ENCODE measurements at regions not wholly inside any gene's neighbourhood (a gene's known extent, or its start where the extent isn't known, plus 50 kb on each side); places are given as distances from the start of the nearest gene placed in this dataset.
"Not testable (repeated sequence)": the region's sequence is repeated elsewhere in the genome, so short reads cannot be mapped to it uniquely, and the experiment has no call there.

DNA sequence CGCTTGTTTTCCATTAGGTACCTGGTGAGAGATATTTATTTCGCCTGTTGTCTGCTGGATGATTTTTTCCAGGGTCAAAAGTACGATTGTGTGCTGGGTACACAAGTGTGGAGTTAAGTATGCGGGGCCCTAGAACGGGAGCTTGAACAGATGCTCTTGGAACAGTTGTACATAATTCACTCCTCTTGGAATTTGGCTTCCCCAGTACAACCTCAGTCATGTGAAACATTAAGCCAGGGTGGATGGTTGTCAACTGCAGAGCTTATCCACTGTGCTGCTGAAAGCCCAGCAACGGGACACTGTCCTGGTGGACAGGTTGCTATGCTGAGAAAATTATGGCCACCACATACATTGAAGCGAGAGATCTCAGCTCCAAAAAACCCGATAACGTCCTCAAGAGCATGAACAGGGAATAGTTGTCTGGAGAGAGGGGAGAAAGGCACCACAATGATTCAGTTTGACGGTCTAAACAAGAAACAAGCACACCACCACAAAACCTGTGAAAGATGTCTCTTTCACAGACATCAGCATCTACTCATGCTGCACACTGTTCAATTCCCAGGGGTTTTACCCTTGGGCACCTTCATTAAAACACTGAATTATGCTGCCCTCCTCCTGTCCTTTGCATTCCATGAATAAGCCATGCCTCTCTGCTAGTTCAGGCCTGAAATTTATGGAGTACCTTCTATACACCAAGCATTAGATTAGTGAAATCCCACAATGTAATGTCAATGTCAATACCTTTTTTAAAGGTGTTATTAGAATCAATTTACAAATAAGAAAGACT lies 176.8 kb upstream of the TRIB2 start:
- no peak for DNase-seq (ENCODE audit: low read depth in 2 of 2)

DNA sequence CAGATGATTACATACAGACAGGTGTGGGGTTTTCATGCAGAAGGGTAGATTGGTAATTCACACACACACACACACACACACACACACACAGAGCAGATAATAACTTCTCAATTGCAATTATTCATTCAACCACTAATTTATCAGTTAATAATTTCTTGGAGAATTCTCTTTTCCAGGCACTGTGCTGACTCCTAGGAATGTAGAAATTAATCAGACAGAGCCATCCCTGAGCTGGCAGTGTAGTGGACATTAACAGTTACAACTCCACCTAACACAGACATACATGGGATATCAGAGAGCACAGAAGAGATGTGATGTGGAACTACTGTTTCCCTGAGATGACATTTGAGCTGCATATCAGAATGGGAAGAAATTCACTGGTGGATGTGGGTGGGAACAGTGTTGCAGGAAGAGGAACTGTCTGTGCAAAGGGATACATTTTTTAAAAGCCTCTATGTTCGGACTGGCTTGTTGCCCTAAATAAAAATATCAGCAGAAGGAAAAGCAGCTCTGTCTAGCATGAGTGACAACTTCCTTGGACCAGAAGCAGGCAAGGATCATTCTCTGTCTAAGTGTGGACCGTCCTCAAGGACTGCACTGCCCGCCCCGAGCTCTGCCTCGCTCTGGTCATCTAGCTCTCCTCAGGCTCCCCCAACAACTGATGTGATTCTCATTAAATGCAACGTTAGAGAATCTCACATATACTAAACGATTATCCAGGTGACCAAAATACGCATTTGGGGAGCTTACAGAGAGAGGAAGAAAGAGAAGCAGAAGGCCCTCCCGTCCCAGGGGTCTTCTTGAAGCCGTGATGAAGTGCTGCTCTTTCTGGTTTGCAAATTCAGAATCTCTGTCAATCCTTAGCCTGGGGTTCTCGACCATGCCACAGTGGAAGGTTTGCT lies 173.4 kb upstream of the TRIB2 start:
- DNase-seq (ENCODE audit: low read depth in 2 of 2) = no peak

DNA sequence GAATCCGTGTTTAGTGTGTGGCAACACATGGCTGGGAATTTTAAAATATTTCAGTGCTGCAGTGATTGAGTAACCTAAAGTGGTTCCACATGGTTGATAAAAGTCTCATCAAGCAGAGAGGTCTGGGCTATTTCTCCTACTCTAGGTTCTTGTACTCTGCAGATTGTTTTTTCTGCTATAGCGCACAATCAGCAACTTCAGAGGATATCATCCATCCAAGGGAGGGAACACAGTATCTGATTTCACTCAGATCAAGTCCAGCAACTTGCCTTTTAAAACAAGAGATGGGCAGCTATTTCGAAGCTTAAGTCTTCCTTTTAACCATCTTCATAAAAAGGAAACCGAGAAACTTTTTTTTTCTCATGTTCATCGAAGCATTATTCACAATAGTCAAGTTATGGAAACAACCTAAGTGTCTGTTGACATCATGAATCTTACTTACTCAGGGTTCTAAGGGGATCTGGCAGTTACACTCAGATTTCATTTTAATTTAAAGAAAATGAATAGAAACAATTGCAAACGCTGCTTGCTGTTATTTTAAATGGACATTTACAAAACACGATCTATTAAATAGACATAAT lies 172.7 kb upstream of the TRIB2 start:
- DNase-seq (ENCODE audit: low read depth in 2 of 2) = no peak

DNA sequence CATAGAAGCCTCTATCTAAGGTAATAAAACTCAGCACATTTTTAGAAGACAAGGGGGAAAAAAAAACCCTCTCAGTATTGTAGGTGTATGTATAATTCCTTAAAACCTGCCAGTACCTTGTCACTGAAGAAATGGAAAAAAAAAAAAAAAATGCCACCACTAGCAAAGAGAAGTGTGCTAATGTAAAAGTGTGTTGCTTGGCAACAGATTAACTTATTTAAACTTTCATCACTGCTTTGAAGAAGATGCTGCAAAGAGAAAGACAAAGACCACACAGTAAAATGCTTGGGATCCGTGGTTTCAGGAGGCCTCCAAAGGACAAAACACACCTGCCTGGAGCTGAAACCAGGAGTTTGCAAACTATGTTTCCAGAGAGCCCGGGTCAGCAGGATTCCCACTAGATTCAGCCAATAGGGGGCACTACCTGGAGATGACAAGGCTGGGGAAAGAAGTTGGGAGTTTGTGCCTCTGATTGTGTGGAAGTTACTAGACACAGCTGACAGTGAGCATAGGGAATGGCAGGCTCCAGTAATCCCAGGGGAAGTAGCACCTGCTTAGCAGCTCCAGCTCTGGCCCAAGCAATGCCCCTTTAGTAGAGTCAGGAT lies 169.1 kb upstream of the TRIB2 start:
- DNase-seq (ENCODE audit: low read depth in 2 of 2) = no peak

DNA sequence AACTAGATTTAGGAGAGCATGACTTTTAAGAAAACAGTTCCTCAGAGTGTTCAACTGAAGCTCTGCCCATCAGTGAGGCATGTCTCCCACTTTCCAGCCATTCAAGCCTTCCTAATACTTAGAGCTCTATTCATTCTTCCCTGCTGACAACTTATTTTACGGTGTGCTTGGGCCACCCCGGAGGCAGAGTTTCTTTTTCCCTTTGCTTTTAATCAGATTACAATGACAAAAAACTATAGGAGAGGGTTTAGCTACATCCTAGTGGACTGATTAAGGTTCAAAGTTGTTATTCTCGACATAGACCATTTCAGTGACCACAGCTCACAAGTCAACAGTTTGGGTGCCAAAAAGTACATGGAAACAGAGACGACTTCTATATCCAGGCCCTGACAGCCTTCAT lies 167.8 kb upstream of the TRIB2 start:
- no peak for DNase-seq (ENCODE audit: low read depth in 2 of 2)

DNA sequence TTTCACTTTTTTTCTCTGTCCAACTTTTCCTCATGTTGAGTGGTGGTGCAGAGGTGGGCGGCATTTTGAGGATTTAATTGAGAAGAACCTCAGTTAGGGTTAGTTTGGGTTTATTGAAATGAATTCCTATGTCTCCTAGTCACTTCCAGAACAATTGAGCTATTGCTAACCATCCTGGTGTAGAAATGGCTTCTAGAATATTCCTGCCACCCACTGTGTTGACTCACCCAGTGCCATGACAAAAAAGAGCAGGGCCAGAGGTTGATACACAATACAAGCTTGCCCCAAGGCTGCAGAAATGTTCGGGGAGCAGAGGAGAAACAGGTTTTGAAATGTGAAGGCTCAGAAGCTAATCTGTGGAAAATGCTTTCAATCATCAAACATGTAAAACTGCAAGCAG lies 167.1 kb upstream of the TRIB2 start:
- no peak for DNase-seq (ENCODE audit: low read depth in 2 of 2)

DNA sequence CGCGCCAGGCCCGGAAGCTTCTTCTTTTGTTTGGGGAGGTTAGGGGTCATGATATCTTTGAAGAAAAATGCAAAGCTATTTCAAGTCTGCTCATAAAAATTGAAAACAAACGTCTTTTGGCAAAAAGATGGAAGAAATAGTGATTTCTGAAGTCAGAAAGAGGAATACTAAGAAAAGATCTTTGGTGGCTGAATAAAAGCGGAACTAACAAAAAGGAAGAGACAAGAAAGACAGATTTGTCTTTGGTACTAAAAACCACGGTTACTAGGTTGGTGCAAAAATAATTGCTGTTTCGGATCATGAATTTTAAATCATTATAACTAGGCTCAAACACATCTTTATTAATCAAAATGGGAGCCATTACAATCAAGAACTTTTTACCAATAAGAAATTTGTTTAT lies 164.6 kb upstream of the TRIB2 start:
- DNase-seq (ENCODE audit: low read depth in 2 of 2) = no peak

DNA sequence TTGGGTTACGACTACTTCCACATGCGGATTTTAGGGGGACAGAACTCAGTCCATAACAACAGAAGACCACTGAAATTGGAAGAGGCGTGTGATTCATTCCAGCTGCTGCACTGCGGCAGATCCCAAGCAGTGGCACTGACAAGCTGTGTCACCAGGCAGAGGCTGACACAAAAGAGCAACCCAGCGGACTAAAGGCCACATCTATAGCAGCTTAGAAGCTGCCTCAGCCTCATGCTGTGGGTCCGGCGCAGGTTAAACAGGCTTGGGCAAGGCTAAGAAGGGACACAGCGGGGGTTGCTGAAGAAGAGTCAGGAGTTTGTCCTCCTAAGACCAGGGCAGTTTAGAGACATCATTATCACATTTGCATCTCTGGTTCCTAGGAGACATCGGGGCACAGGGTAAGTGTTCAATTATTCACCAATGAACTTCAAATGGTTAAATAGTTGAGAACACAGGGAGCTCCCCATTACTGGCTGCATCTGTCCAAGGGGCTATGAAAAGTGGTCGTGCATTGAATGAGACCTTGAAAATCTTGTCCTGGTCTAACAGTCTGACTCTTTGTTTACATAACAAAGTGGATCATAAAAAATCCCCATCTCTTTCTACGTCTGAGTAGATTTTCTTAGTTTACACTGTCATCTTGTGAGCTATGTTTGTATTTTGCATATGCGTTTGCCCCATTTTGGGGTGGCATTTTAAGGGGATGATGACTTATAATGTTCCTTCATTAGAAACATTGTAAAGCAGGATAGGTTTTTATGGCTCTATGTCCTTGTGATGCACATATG lies 162.3 kb upstream of the TRIB2 start:
- no peak for DNase-seq (ENCODE audit: low read depth in 2 of 2)

DNA sequence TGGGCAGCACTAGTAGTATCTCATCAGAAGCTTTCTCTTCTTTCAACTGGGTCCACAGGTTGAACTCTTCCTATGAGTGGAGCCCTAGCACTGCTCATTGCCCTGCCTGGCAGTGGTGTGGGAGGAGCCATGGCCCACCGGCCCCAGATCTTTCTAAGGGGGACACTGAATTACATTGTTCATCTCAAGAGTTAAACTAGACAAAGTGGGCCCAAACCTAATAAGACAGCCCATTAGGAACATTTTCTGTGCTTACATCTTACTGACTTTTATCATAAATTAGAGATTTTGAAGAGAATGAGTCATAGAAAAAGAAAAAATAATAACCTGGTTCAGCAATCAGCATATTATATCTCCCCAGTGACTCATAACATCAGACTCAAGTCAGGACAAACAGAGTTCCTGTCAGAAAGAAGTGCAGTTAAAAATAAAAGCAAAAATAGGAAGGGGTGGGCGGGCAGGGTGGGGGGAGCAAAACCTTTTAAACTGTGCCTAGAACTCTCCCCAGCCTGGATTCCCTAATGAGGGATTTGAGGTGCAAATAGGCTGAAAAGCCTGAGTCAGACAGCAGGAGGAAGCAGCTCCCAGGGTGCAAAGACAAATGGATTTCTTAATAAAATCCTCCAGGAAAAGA lies 161.6 kb upstream of the TRIB2 start:
- peak in 1 of 2 donors; percentile 10 for DNase-seq (ENCODE audit: low read depth in 2 of 2)

DNA sequence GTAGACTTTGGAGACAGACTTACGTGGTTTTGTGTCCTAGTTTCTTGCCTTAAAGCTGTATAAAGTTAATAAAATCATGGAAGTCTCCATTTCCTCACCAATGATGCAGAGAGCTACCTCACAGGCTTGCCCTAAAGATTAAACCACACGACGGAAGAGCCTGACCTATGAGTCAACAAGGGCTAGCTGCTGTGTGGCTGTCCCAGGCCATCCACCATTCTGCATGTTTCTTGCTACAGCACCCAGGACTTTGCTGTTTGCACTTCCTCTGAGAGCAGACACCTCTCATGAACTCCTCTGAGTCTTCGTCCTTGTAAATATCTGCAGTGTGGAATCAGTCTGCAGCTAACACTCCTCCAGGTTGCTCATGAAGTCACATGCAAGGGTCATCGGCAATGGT lies 160.0 kb upstream of the TRIB2 start:
- DNase-seq (ENCODE audit: low read depth in 2 of 2) = no peak

DNA sequence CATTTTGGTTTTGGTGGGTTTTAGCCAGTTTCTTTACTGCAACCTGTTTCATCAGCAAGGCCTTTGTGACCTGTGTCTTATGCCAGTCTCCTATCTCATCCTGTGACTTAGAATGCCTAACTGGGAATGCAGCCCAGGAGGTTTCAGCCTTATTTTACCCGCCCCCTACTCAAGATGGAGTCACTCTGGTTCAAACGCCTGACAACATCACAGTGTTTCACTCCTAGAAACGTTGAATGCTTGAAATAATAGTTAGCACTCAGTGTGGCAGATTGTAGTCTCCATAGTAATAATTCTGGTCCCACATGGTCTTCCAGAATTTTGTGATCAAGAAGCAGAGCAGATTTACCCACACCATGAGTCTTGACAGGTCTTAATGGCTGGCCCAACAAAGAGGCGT lies 159.0 kb upstream of the TRIB2 start:
- no peak for DNase-seq (ENCODE audit: low read depth in 2 of 2)

DNA sequence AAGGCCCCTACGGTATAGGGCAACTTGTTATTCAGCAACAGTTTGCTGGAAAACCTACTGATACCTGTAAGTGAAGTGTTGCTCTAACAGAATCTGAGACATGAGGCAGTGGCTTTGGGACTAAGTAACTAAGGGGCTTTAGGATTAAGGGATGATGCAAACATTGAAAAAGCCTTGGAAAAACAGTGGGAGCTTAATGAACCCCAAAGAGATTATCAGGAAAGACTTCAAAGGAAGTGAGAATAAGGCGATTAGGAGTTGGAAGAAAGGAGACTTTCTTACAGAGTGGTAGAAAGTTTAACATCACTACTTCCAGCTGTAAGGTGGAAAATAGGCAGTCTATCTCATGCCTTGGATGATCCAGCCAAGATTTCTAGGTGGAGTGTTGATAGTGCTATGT lies 158.2 kb upstream of the TRIB2 start:
- no peak for DNase-seq (ENCODE audit: low read depth in 2 of 2)

DNA sequence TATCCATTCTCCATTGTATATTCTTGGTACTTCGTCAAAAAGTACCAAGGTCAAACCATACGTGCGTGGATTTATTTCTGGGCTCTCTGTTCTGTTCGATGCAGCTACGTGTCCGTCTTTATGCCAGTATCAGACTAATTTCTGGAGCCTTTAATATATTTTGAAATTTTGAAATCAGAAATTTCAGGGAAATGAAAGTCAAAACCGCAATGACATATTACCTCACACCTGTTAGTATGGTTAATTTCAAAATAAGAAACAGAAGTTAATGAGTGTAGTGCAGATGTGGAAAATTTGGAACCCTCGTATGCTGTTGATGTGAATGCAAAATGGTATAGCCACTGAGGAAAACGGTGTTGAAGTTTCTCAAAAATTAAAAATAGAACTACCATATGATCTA lies 156.1 kb upstream of the TRIB2 start:
- DNase-seq (ENCODE audit: low read depth in 2 of 2) = no peak

DNA sequence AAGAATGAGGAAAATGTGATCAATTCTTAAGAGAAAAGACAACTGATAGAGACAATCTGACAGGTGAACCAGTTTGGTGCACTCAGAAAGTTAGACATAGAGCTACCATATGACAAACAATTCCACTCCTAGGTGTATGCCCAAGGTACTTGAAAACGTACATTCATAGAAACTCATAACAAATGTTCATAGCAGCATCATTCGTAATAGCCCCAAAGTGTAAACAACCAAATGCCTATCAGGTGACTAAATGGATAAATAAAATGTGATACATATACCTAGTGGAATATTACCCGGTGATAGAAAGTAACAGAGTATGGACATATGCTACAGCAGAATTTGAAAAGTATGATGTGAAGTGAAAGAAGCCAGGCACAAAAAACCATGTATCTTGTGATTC lies 149.3 kb upstream of the TRIB2 start:
- DNase-seq (ENCODE audit: low read depth in 2 of 2) = no peak

DNA sequence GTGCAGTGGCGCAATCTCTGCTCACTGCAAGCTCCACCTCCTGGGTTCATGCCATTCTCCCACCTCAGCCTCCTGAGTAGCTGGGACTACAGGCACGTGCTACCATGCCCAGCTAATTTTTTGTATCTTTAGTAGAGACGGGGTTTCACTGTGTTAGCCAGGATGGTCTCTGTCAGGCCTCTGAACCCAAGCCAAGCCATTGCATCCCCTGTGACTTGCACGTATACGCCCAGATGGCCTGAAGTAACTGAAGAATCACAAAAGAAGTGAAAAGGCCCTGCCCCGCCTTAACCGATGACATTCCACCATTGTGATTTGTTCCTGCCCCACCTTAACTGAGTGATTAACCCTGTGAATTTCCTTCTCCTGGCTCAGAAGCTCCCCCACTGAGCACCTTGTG lies 147.2 kb upstream of the TRIB2 start:
- not testable (repeated sequence) for DNase-seq (ENCODE audit: low read depth in 2 of 2)

DNA sequence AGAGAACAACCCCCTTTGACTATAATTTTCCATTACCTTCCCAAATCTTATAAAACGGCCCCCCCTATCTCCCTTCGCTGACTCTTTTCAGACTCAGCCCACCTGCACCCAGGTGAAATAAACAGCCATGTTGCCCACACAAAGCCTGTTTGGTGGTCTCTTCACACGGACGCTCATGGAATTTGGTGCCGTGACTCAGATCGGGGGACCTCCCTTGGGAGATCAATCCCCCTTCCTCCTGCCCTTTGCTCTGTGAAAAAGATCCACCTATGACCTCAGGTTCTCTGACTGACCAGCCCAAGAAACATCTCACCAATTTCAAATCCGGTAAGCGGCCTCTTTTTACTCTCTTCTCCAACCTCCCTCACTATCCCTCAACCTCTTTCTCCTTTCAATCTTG lies 146.8 kb upstream of the TRIB2 start:
- DNase-seq (ENCODE audit: low read depth in 2 of 2) = not testable (repeated sequence)

DNA sequence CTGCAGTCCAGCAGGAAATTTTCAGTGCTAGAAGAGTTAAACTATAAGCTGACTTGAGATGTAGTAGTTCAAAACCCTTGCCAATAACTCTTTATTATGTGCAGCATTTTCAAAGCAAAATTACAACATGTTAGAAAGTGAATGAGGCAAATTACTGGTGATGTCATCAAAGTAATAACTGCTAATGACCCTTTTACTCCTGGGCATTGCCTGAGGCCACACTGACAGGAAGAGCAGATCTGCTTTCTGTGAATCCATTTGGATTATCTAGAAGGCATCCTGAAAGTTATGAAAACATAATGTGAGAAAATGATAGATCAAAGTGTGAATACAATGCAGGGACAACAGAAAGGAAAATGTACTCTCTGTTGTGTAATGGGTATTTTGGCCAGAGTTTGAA lies 139.6 kb upstream of the TRIB2 start:
- DNase-seq (ENCODE audit: low read depth in 2 of 2) = no peak

DNA sequence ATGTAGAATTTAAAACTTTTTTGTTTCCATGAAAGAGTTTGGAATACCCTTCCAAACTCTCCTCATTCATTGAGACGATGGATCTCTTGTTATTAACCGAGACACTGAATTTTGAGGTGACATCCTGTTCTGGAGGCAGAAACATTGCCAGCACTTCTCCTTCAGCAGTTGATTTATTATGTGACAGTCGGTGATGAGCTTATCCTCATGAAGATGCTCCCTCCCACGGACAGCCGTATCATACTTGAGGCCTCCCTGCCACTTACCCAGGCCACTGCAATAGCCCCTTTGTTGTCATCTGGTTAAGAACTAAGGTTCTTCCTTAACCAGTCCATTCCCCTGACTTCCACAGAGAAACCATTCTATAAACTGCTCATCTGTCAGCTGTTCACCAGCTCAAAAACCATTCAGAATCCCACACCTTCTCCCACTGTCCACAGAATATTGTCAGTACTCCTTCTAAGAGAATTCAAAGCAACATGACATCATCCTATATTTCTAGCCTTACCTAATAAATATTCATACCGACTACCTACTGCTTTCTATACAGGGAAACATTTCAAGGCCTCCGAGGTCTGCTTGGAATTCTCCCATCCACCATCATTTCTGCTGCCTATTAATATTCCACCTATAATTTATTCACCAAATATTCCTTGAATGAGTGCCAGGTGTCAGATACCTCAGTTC lies 139.0 kb upstream of the TRIB2 start:
- DNase-seq (ENCODE audit: low read depth in 2 of 2) = no peak

DNA sequence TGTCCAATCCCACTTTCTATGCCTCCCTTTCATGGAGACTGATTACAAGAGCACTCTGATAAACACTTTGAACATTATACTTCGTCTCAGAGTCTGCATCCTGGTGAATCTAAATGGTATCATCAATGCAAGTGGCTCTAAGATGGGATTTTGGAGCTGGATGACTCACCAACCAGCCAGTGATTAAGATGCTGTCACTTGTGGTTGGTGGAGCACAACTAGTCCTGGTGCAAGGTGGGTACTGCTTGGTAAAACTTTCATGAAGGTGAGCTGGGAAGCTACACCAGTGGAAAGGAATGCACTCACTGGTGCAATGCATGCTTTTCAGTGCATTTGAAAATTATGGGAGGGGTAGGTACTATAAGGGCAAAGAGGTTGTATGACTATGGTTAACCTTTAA lies 137.7 kb upstream of the TRIB2 start:
- no peak for DNase-seq (ENCODE audit: low read depth in 2 of 2)

DNA sequence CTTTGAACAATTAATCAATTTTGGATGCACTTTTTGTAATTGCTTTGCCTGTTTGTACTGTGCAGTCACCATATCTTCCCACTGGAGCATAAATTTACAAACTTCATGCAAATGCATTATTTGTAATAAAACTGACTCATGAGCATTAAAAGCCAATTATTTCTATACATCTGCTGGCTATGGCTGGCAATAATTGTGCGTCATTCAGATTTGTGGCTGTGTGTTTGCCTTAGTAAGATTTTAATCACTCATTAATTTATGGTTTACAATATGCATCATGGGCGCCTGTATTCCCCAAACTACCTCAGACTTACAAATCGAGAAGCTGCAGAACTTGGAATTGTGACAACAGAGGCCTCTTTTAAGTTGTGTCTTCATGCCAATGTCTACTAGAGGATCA lies 132.4 kb upstream of the TRIB2 start:
- DNase-seq (ENCODE audit: low read depth in 2 of 2) = no peak

DNA sequence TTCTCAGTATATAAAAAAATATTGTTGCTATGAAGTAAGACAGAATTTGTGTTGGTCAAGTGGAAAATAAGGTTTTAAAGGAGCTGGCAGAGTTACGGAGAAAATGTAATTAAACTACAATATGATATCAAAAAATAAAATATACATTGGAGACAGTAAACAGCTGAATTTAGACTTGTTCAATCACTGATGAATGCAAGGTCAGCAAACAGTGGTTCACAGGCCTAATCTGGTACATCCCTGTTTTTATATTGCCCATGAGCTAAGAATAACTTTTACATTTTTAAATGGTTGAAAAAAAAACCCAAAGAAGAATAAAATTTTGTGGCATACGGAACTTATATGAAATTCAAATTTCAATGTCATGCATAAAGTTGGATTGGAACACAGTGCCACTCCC lies 131.0 kb upstream of the TRIB2 start:
- no peak for DNase-seq (ENCODE audit: low read depth in 2 of 2)
